ENCODE measurements at regions not wholly inside any gene's neighbourhood (a gene's known extent, or its start where the extent isn't known, plus 50 kb on each side); places are given as distances from the start of the nearest gene placed in this dataset.

DNA sequence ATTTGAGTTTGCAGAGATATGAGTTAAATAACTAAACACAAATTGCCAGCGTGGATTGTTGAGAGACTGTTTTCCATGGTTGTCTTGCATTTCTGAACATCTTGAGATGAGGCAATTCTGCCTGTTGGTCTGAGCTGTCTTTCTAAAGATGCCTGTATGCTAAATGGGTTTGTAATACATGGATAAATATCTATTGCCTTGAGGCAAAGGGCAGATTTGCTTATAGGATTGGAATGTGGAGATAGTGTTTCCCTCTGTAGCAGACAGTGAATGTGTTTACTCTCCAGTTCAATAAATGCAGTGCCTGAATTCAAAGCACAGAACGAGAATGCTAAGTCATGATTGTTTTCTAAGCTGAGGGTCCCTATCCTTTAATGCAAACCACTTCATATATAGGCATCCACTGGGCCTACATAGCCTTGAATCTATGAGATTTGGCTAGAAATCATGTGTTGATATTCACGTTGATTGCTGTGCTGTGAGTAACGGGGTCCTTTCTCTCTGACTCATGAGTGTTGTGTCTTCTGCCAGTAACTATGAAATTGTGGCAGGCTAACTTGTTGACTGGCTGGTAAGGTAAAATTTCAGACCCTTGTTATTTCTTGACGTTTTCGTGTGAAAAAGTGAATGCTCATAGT is 2554.8 kb downstream of the PCDH9 start:
- TF ChIP-seq, protein P1, sequence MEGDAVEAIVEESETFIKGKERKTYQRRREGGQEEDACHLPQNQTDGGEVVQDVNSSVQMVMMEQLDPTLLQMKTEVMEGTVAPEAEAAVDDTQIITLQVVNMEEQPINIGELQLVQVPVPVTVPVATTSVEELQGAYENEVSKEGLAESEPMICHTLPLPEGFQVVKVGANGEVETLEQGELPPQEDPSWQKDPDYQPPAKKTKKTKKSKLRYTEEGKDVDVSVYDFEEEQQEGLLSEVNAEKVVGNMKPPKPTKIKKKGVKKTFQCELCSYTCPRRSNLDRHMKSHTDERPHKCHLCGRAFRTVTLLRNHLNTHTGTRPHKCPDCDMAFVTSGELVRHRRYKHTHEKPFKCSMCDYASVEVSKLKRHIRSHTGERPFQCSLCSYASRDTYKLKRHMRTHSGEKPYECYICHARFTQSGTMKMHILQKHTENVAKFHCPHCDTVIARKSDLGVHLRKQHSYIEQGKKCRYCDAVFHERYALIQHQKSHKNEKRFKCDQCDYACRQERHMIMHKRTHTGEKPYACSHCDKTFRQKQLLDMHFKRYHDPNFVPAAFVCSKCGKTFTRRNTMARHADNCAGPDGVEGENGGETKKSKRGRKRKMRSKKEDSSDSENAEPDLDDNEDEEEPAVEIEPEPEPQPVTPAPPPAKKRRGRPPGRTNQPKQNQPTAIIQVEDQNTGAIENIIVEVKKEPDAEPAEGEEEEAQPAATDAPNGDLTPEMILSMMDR (IDR thresholded peaks at IDR 0.05): no peak
- Histone ChIP-seq H3K4me1 (ENCODE audit: insufficient read depth, low read length) (no peaks in the 10 kb centered on the region), H3K9me3 (ENCODE audit: control insufficient read depth in 1 of 2, insufficient read depth in 1 of 2, low read length in 2 of 2) (peaks cover 0 to 8% of the 10 kb centered on the region in 2 experiments), H3K27ac (ENCODE audit: low read depth in 1 of 2, low read length in 2 of 2) (no peak overlapping the region), H3K27me3 (ENCODE audit: control insufficient read depth in 1 of 2, insufficient read depth in 2 of 2, low read length in 2 of 2) (no peaks in the 10 kb centered on the region), H3K36me3 (ENCODE audit: insufficient read depth, low read length) (no peaks in the 10 kb centered on the region), H3K4me3 (ENCODE audit: low read length) (no peak overlapping the region)
- no peaks in the 10 kb centered on the region for H3K27me3 Mint-ChIP-seq
- POLR2A ChIA-PET: no interaction called here
- DNase-seq (no peak), ATAC-seq (ENCODE audit: poor library complexity) (no peak)
- peaks cover 11% of the 10 kb centered on the region for H3K9me3 Mint-ChIP-seq
- no peaks in the 10 kb centered on the region for H3K4me1 Mint-ChIP-seq (ENCODE audit: low read depth)
- no peak overlapping the region for H3K4me3 Mint-ChIP-seq
- intact Hi-C loops (cut with DNase I, micrococcal nuclease): no loop called here
- no peak overlapping the region for H3K27ac Mint-ChIP-seq
- CTCF ChIA-PET: no interaction called here
- H3K36me3 Mint-ChIP-seq (ENCODE audit: low read depth): no peaks in the 10 kb centered on the region

DNA sequence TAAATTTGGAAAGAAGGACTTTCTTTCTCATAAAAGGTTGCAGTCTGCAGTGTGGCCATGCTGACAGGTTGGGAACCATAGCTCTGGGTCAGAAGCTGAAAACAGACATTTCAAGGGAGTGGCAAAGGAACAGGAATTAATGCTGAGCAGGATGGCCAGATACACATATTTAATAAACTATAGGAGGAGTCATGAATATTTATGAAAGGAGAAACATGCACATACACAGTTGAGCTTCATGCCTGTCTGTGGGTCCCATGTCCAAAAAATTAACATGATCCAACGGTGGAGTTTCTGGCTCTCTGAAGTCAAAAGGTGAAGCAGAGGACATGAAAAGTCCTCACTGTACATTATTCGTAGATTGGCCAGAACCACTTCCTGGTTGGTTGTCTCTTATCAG is 2556.0 kb downstream of the PCDH9 start:
- Histone ChIP-seq H3K27me3 (ENCODE audit: control insufficient read depth in 1 of 2, insufficient read depth in 2 of 2, low read length in 2 of 2) (no peaks in the 10 kb centered on the region), H3K27ac (ENCODE audit: low read depth in 1 of 2, low read length in 2 of 2) (no peak overlapping the region), H3K4me1 (ENCODE audit: insufficient read depth, low read length) (no peaks in the 10 kb centered on the region), H3K9me3 (ENCODE audit: control insufficient read depth in 1 of 2, insufficient read depth in 1 of 2, low read length in 2 of 2) (peaks cover 0 to 8% of the 10 kb centered on the region in 2 experiments), H3K36me3 (ENCODE audit: insufficient read depth, low read length) (no peaks in the 10 kb centered on the region), H3K4me3 (ENCODE audit: low read length) (no peak overlapping the region)
- Mint-ChIP-seq H3K36me3 (ENCODE audit: low read depth) (no peaks in the 10 kb centered on the region), H3K9me3 (peaks cover 11% of the 10 kb centered on the region), H3K4me1 (ENCODE audit: low read depth) (no peaks in the 10 kb centered on the region), H3K27me3 (no peaks in the 10 kb centered on the region), H3K27ac (no peak overlapping the region), H3K4me3 (no peak overlapping the region)
- CTCF ChIA-PET: no interaction called here
- TF ChIP-seq, protein P1 (IDR thresholded peaks at IDR 0.05): no peak
- intact Hi-C loops (cut with DNase I, micrococcal nuclease): no loop called here
- POLR2A ChIA-PET: no interaction called here
- ATAC-seq (ENCODE audit: poor library complexity) (no peak), DNase-seq (no peak)

DNA sequence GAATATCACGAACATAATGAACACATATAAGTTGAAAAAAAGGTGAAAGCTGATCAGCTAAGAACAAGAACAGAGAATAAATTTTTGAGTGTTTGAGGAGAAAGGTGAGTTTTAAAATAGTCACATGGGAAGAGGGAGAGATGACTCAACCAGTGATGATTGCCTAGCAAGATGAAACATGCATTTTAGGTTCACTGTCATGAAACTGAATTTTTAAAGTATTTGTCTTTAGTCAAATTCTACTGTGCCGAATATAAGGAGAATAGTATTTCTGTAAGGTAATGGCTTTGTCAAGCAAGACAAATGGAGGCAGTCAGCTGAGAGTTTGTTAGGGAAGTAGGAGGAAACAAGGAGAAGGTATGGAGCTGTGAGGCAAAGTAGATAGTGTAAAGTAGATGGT is 2557.4 kb downstream of the PCDH9 start:
- H3K27me3 ChIP-seq (ENCODE audit: control insufficient read depth in 1 of 2, insufficient read depth in 2 of 2, low read length in 2 of 2): no peaks in the 10 kb centered on the region
- peaks cover 0 to 8% of the 10 kb centered on the region in 2 experiments for H3K9me3 ChIP-seq (ENCODE audit: control insufficient read depth in 1 of 2, insufficient read depth in 1 of 2, low read length in 2 of 2)
- H3K36me3 ChIP-seq (ENCODE audit: insufficient read depth, low read length): no peaks in the 10 kb centered on the region
- intact Hi-C loops (cut with DNase I, micrococcal nuclease): no loop called here
- H3K4me3 ChIP-seq (ENCODE audit: low read length): no peak overlapping the region
- Mint-ChIP-seq H3K4me3 (no peak overlapping the region), H3K4me1 (ENCODE audit: low read depth) (no peaks in the 10 kb centered on the region), H3K9me3 (peaks cover 16% of the 10 kb centered on the region), H3K27ac (no peak overlapping the region), H3K36me3 (ENCODE audit: low read depth) (no peaks in the 10 kb centered on the region), H3K27me3 (no peaks in the 10 kb centered on the region)
- TF ChIP-seq, protein P1 (IDR thresholded peaks at IDR 0.05): no peak
- ChIA-PET POLR2A (no interaction called here), CTCF (no interaction called here)
- H3K4me1 ChIP-seq (ENCODE audit: insufficient read depth, low read length): no peaks in the 10 kb centered on the region
- DNase-seq (no peak), ATAC-seq (ENCODE audit: poor library complexity) (no peak)
- H3K27ac ChIP-seq (ENCODE audit: low read depth in 1 of 2, low read length in 2 of 2): no peak overlapping the region
